Epithelial cell of prostate (primary cell): ENCODE measurements at regions not wholly inside any gene's neighbourhood (a gene's known extent, or its start where the extent isn't known, plus 50 kb on each side); places are given as distances from the start of the nearest gene placed in this dataset.

Experiments
- DNase-seq: peaks from one replicate; pipeline ENCODE4 v3.0.0-alpha.2; 2011; ENCODE audit warnings: low read depth, low spot score
- H3K27ac ChIP-seq: fragments of 450-650 bp; 2 replicates; pipeline ENCODE4 v1.5.1; 2017; ENCODE audit warnings: mild to moderate bottlenecking

DNA sequence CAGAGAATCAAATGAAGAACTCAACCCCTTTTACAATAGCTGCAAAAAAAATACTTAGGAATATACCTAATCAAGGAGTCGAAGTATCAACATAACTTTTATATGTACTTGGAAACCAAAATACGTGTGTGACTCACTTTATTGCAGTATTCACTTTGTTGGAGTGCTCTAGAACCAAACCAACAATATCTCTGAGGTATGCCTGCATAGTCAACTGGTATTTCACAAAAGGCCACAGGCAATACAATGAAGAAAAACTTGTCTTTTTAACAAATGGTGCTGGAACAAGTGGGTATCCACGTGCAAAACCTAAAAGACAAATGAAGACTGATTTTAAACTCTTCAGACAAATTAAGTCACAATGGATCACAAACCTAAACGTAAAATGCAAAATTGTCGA lies 385.7 kb downstream of the TLE1 start:
- DNase-seq, result no peak
- no peak overlapping the region for H3K27ac ChIP-seq

DNA sequence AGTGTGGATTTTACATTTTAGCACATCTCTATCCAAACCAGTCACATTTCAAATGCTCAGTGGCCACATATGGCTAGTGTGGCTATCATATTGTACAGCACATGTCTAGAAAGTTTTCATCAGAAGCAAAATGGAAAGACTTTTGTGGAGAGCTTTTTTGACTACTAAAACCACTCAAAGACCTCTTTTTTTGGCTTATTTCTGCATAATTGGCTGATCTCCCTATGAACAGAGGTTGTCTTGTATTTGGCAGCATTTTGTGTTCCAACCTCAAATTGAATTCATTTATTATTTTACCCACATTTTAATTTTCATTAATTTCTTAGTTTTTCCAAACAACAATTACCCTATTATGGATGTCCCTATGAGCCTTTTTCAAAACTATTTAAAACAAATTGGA lies 395.7 kb downstream of the TLE1 start:
- H3K27ac ChIP-seq, result no peak overlapping the region
- DNase-seq, result no peak

DNA sequence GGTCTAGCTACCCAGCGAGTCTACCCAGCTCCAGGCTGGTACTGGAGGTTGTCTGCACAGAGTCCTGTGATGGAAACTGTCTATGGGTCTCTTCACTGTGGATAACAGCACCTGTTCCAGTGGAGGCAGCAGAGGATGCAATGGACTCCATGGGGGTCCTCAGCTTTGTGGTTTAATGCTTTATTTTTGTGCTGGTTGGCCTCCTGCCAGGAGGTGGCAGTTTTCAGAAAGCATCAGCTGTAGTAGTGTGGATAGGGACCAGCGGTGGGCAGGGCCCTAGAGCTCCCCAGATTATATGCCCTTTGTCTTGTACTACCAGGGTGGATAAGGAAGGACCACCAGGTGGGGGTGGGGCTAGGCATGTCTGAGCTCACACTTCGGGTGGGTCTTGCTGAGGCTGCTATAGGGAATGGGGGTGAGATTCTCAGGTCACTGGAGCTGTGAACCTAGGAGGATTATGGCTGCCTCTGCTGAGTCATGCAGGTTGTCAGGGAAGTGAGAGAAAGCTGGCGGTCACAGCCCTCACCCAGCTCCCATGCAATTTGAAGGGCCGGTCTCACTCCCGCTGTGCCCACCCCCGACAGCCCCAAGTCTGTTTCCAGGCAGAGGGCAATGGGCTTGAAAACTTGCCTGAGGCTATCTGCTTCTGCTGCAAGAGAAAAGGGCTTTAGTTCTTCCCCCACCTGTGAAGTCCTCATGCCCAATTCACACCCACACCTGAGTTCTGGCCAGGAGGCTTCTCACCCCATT lies 397.1 kb downstream of the TLE1 start:
- H3K27ac ChIP-seq, result no peak overlapping the region
- no peak for DNase-seq

DNA sequence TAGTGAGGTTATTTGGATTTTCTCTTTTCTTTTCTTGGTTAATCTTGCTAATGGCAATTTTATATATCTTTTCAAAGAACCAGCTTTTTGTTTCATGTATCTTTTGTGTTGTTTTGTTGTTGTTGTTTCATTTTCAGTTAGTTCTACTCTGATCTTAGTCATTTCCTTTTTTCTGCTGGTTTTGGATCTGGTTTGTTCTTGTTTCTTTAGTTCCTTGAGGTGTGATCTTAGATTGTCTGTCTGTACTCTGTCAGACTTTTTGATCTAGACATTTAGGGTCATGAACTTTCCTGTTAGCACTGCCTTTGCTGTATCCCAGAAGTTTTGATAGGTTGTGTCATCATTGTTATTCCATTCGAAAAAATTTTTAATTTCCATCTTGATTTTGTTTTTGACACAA lies 399.7 kb downstream of the TLE1 start:
- no peak for DNase-seq
- H3K27ac ChIP-seq, result no peak overlapping the region

- H3K27ac ChIP-seq, result no peak overlapping the region
Measured at GRCh38 chr9:81268048-81268447, 421.3 kb downstream of the TLE1 start.

GRCh38 chr9:81266674-81267073 lies 422.7 kb downstream of the TLE1 start:
- H3K27ac ChIP-seq, result no peak overlapping the region
- peak; percentile 82 for DNase-seq

More at GRCh38 chr9:81268048-81268447, 421.3 kb downstream of the TLE1 start:
- no peak for DNase-seq

- DNase-seq, result no peak
- H3K27ac ChIP-seq, result no peak overlapping the region
Measured at GRCh38 chr9:81266086-81266485, 423.3 kb downstream of the TLE1 start.

GRCh38 chr9:81264516-81264915 lies 424.8 kb downstream of the TLE1 start:
- DNase-seq, result no peak
- no peak overlapping the region for H3K27ac ChIP-seq

GRCh38 chr9:81259896-81260295 lies 429.5 kb downstream of the TLE1 start:
- DNase-seq, result no peak
- H3K27ac ChIP-seq, result no peak overlapping the region

DNA sequence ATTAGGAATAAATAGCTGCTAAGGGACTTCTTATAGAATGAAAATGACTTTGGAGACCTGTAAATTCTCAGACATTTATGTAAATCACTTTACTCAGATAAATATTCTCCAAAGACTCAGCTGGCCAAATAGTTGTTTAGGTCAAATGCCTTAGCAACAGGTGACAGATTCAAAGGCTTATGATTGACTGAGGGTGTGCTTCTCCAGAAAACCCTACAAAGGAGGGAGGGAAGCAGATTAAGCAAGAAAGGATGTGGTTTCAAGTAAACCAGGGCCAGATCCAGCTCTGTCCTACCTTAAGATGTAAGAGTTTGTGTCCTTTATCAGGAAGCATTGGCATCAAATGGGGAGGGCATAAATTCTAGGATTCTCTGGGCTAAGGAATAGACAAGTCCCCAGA lies 433.0 kb downstream of the TLE1 start:
- no peak for DNase-seq
- no peak overlapping the region for H3K27ac ChIP-seq

DNA sequence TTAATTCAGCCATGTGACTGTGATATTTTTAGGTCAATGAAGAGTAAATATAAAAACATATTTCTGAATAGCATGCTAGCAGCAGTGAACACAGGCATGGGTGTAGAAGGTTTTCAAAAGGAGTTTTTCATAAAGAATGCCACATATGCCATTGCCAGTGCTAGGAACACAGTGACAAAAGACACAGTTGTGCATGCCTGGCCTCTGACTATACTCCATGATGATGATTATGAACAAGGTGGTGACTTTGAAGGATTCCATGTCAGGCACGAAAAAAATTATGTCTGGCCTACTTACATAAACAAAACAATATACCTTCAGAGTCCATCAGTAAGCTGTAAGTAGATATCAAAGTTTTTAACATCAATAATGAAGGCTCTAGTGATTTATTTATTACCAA lies 438.7 kb downstream of the TLE1 start:
- no peak for DNase-seq
- no peak overlapping the region for H3K27ac ChIP-seq

DNA sequence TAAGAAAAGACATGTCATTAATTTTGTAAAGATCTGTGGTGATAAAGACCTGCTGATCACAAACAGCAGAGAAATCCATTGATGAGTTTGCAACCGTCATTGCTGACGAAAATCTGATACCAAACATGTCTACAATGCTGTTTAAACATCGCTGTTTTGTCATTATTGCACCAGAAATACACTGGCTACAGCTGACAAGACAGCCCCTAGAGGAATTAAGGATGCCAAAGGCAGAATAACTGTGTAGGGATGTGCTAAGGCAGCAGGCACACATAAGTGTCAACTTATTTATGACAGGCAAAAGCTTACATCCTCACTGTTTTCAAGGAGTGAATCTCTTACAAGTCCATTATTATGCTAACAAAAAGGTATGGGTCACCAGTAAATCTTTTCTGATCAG lies 439.3 kb downstream of the TLE1 start:
- DNase-seq, result no peak
- H3K27ac ChIP-seq, result no peak overlapping the region

- DNase-seq, result no peak
- no peak overlapping the region for H3K27ac ChIP-seq
Measured at GRCh38 chr9:81245254-81245956, 443.9 kb downstream of the TLE1 start.

DNA sequence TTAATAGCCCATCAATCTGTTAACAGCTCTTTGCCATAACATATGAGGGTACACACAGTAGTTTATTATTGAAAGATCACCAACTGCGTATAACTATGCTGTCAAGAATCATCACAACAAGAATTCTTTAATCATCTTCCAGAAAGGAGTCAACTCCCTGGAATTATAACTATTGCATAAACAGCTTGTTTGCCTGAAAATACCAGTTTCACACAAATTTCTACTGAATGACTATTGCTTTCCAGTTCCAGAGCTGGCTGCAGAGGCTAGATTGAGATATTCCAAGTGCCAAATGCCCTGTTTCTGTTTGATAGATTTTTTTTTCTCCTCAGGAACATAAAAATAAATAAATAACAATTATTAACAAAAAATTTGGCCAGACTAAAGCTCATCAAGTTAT lies 444.7 kb downstream of the TLE1 start:
- no peak for DNase-seq
- no peak overlapping the region for H3K27ac ChIP-seq

DNA sequence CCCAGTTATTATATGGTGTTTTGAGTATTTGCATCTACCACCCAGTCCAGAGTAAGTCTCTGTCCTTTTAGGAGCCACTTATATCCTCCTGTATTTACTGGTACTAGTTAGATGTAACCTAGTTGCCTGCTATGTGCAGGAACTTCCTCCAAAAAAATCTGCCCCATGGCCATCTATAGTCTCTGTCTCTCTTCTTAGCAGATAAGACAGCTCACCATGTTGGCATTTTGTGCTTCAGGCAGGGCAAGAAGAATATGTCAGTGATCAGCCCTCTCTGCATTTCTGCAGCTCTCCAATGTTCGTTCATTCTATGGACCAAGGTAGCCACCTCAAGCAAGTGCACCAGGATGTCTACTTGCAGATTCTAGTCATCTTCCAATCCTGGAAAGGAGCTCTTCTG lies 446.5 kb downstream of the TLE1 start:
- H3K27ac ChIP-seq, result no peak overlapping the region

DNA sequence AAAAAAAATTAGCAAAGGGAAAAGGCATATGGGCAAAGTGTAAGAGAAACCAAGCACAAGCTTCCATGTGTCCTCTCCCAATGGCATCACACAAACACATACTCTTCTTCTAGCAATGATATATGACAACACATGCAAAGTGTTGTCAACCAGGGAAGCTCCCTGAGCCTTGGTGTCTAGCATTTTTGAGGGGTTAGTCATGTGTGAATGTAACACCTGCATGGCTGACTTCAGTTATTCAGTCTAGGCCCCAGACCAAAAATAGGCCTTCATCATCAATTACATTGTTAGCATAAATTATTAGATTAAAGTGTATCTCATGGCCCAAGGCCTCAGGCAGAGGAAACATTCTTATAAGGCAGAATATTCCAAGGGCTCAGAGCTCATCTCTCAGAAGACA lies 450.0 kb downstream of the TLE1 start:
- DNase-seq, result no peak
- no peak overlapping the region for H3K27ac ChIP-seq

More for the DNA sequence above, 446.5 kb downstream of the TLE1 start:
- no peak for DNase-seq

DNA sequence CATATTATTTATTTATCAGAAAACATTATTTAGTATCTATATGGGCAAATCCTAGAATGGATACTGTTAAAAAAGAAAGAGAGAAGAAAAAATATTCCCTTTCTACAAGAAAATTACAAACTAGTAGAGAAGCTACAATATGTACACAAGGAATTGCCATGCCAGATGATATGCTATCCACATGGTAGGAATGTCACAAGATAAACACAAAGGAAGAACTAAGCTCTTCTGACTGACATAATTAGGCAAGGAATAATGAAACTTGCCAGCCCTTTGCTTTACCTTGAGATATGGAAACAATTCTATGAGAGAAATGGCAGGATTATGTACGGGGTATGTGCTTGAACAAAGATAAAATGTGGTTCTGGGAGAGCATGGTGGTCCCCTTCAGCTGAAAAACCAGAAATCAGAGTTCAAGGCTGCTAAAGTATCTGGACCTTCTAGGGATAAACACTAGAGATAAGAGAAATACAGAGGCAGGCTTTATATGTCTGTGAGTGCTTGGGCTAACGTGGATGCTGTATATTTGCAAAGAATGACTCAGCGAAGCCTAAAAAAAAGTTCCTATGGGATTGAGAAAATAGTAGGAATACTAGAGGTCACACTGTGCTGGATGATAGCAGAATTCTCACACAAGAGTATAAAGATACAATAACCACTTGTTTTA lies 451.6 kb downstream of the TLE1 start:
- no peak overlapping the region for H3K27ac ChIP-seq
- no peak for DNase-seq

- no peak for DNase-seq
- H3K27ac ChIP-seq, result no peak overlapping the region
Measured at GRCh38 chr9:81234924-81235610, 454.3 kb downstream of the TLE1 start.

- no peak for DNase-seq
- H3K27ac ChIP-seq, result no peak overlapping the region
Measured at GRCh38 chr9:81231011-81231410, 458.3 kb downstream of the TLE1 start.

DNA sequence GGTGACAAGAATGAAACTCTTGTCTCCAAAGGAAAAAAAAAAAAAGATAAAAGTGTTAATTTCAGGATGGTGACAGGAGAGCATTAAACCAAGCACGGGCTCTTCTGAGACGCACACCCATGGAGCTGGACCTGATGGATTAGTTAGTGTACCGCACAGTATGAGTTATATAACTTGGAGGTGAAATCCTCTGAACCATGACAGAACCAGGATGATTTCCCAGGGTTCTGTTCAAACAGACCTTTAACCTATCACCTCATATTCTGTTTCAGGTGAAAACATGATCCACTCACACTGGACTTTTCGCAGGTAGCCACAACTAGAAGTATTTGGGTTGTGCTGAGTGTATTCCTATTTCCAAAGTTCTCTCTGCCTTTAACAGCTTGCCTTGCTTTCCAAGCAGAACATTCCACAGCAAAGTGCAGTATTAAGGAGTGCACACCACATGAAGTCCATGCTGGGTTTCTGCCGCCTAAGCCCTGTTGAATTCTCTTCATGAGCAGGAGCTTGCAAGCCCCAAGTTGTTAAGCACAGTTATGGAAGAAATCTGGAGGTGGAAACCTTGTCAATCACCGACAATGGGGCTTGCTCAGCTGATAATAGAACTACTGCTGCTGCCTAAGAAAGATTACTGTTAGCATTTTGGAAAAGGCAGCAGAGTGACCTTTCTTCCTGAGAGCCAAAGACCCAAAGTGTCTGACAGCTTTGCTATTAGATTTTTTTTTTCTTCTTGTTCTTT lies 461.7 kb downstream of the TLE1 start:
- H3K27ac ChIP-seq, result no peak overlapping the region
- no peak for DNase-seq
